ENCODE measurements at regions not wholly inside any gene's neighbourhood (a gene's known extent, or its start where the extent isn't known, plus 50 kb on each side); places are given as distances from the start of the nearest gene placed in this dataset.

GRCh38 chr6:21402368-21402767 is 191.2 kb upstream of the SOX4 start:
- TF ChIP-seq, protein P1, sequence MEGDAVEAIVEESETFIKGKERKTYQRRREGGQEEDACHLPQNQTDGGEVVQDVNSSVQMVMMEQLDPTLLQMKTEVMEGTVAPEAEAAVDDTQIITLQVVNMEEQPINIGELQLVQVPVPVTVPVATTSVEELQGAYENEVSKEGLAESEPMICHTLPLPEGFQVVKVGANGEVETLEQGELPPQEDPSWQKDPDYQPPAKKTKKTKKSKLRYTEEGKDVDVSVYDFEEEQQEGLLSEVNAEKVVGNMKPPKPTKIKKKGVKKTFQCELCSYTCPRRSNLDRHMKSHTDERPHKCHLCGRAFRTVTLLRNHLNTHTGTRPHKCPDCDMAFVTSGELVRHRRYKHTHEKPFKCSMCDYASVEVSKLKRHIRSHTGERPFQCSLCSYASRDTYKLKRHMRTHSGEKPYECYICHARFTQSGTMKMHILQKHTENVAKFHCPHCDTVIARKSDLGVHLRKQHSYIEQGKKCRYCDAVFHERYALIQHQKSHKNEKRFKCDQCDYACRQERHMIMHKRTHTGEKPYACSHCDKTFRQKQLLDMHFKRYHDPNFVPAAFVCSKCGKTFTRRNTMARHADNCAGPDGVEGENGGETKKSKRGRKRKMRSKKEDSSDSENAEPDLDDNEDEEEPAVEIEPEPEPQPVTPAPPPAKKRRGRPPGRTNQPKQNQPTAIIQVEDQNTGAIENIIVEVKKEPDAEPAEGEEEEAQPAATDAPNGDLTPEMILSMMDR (IDR thresholded peaks at IDR 0.05; ENCODE audit: insufficient read depth, low read depth, low read length), result no peak
- TF ChIP-seq EZH2 (IDR thresholded peaks at IDR 0.05; ENCODE audit: insufficient read depth, low read length), result no peak

Measured in astrocyte (in vitro differentiated cells and primary cell).